ENCODE measurements at regions not wholly inside any gene's neighbourhood (a gene's known extent, or its start where the extent isn't known, plus 50 kb on each side); places are given as distances from the start of the nearest gene placed in this dataset.

DNA sequence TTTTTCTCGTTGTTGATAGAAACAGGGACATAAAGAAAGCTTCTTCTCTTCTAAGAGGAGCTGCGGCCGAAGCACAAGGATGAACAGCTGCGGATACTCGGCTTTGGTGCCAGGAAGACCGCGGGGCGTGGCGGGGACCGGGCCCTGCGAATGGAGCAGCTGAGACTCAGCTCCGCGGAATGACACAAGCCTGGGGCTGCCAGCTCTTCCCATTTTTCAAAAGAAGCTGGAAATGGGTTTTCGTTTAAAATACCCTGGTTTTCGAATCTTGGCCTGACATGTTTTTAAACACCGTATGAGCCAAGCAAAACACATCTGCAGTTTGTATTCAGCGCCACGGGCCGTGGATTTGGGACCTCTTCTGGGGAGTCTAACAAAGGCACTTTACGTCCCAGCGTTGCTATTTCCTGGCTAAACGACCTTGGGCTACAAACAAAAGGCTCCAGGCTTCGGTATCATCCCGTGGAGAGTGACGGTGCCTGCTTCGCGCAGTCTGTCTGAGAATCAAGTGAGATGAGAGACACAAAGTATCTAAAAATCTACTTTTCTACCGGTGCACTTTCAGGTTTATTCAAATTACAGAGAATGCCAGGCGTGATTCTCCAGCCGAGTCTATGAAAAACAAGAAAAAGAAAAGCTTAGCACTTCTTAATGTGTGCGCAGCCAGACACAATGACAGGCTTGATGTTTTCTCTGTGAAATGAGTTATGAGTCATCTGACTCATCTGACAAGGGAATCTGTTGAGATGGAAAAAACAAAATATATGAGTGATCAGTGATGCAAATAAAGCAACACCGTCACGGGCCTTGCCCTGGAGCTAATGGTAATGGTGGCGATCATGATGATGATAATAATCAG, 114.0 kb upstream of the TMEM132D start:
- no peak for DNase-seq

DNA sequence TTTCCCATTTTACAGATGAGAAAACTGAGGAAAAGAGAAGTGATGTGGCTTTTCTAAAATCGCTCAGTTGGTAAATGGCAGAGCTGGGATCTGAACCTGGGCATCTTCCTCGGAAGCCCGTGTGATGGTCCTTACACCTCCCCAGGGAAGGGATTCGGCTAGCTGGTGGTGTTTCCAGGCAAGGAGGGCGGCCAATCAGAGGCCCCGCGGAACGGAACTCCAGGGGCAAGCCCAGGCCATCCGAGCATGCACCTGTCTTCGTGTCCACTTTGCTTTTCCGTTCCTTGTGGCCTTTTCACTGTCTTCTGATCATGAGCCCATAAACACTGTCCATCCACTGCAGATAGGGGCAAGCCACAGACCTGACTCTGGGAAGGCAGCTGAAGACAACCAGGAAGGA, 114.8 kb upstream of the TMEM132D start:
- no peak for DNase-seq

DNA sequence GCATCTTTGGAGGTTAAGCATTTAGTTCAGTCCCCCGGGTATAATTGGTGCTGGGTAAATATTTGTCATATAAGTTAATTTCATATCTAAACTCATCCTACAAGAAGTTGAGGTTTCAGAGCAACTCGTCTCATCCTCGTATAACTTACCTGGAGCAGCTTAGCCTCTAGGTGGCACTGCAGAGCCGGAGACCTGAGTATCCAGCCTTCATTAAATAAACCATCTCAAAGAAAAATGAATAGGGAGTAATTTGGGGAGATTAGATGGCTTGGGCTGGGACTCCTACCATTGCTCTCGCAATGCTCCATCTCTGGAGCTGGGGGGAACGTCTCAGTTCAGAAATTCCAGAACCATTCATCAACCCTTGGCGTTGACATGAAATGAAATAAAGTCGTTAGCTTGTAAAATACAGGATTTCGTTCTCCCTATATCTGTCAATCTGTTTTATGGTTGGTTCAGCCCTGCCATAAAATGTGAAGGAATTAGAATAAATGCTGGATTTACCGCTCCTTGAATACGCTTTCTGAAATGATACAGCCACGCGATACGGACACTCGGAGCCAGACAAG, 122.9 kb upstream of the TMEM132D start:
- DNase-seq: peak; percentile 15

DNA sequence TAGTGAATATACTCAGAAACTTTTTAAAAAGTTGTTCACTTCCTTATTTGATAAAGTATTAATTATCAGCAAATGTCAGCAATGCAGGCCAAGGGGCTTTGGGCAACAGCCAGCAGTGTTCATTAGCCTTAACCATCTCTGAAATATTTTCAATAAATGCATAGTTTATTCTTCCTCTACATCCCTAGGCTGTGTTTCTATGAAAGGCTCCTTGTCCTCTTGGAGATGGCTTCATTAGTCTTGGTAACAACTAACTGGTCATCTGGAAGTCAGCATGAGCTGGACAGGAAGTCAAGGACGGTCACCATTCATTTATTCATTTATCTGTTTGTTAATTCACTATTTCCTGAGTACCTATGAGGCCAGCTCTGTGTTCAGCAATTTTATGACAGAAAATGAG, 124.0 kb upstream of the TMEM132D start:
- DNase-seq: no peak

DNA sequence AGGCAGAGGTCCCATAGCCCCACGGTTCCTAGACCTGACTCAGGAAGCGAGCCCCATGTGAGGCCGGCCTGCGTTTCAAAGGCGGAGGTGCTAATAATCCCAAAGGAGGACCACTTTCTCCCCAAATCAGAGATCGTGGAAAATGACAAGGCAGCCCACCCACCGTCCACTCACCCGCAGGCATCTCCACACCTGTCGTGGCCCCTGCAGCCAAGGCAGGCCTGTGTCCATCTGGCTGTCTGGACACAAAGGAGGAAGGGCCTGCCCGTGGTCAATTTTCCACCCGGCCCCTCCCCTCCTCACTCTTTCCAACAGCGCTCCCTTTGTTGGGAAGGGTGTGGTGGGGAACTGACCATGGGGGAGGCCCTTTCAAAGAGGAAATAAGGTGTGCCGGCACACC, 125.3 kb upstream of the TMEM132D start:
- no peak for DNase-seq

DNA sequence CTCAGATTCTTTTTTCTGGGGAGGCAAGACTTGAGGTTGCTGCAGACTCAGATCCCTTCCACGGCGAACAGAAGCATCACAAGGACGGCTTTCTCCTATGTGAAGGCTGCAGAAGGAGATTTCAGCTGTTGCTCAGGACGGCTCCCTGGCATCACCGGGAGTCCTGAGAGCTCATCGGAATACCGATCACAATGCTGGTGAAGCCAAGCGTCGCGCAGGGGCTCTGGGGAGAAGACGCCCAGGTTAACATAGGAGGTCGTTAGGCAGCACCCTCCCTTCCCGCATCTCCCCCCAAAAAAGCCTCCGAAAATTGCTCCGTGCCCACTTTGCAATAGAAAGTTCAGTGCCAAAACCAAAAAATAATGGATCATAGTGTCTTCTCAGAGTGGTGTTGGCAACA, 127.2 kb upstream of the TMEM132D start:
- no peak for DNase-seq

DNA sequence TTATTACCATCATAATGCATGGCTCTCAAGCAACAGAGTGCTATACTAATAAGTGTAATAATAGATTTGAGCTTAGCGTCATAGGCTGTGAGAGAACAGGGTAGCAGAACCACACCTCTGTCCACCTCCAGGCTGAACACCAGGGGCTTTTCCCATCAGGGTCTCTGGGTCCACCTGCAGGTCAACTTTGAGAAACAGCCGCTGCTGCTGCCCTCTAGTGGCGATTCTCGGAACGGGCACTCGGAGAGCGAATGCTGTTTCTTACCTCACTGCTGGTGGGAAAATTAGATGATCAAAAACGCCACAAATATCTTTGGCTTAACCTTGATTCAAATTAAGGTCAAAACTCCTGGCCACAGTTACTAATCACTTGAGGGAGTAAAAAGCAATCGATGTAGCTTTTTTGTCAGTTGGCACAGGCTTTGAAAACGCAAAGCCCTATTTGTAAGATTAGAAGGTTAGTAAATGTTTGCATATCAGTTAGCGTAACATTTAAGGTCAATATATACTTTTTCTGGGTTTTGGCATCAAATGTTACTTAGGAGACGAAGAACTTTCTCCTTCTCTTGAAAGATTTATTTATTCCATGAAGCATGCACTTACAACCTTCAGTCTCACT, 127.9 kb upstream of the TMEM132D start:
- peak; percentile 25 for DNase-seq

DNA sequence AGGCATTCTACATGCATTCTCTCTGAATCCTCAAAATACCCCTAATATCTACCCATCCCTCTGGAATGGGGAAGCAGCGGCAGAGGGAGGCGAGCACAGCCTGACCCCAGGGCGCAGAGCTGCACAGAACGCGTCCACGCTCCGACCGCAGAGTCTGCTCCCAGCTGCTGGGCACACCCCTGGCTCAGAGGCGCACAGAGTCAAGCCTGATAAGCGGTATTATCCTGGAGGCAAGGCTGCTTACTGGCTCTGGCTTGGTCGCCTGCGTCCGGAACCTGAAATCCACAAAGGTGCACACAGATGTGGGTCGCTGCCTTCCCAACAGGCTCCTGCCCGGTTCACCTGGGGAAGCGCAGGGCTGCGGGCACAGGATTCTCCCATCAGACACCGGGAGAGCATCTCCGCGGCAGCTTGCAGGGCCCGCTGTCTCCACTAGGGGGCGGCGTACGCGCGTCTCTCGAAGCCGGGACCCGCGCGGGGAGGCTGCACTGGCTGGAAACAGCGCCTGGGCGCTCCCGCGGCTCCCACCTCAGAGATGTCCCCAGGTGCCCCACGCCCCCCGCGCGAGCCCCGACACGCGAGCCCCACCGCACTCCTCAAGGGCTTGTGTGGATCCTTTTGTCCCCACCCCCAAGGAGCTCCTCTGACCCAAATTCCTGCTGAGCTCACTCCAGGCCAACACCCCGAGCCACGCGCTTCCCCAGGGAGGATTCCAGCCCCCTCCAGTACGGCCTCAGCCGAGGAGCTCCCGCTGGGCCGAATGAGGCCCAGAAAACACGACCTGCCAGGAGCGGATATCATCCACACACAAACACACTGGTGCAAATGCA, 120.1 kb upstream of the FZD10 start:
- peak; percentile 6 for DNase-seq

DNA sequence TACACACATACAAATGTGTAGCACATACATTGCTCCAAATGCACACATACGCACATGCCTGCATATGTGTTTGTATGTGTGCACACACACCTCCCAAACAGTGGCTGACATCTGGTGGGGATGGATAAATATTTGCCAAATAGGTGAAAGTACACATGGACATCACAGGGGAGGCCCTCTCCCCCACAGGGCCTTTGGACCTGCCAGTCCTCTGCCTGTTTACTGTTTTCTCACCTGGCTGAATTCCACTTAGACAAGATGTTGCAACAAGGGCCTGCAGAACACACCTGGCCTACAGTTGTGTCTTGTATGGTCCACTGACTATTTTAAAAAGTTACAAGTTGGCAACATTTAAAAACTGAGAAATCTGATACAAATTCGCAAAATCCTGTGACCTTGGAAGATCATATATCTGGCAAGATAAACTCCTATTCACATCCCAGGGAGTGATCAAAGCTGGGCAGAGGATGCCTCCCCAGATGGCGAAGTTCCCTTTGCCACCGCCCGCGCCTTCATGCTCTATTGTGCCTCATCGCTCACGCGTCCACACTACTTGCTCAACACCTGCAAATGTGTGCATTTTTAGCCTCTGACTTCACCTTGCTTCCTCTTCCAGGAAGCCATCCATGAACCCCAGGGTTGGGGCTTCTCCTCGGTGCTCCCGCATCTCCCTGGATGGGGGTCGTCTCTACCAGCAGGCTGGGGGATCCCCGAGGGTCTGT, 118.4 kb upstream of the FZD10 start:
- DNase-seq: peak; percentile 45

DNA sequence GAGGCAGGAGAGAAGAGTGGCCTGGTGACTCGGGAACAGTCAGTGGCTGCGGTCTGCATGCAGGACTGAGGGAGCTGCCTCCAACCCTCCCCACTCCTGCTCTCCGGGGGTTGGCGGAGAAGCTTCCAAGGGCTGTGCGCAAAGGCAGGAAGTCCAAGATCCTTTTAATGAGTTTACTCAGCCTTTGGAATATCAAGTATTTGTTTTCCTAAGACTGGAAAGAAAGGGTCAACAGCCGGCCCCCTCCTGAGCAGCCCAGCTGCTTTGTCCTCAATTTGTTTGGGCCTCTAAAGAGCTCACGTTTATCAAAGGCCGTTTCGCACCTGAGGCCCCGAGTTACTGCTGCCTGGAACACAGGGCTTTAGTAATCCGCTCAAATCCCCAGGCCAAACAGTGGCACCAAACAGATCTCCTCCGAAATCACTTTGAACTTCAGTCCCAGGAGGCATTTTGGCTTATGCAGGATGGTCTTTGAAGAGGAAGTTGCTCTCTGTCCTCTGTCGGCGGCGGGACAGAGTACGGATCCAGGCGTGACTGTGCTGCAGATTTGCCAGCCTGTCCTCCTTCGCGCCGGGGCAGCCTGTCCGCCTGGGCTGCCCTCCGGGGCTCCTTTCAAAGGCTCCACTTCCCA, 117.2 kb upstream of the FZD10 start:
- DNase-seq: peak; percentile 73

DNA sequence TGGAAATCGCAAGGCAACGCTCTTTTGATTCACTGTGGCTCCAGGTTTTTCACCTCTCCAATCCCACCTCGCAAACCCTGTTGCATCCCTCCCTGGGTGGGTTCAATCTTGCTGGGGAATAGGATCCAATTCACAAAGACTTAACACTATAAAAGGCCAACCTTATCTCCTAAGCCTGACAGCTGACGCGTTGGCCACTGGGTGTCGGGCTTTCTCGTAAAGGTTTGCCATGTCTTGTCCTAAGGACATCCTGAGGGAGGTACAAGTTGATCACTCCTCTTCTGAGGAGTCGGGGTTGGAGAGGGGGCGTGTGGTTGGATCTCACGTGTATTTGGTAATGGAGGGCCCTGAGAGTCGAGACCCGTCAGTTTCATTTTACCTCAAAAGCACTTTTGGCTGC, 112.6 kb upstream of the FZD10 start:
- no peak for DNase-seq

DNA sequence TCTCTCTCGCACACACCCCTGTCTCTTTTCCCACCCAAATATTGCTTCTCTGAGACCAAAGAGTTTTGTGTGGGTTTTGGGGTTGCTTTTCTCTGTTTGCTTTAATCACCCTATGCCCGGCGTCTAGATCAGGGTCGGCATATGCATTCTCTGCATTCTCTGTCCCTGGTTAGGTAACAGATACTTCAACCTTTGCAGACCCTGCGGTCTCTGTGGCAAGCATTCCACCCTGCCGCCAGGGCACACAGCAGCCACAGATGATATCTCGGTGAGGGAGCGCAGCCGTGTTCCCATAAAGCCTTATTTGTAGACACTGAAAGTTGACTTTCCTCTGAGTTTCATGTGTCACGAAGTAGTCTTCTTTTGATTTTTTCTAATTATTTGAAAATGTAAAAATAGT, 110.4 kb upstream of the FZD10 start:
- no peak for DNase-seq

DNA sequence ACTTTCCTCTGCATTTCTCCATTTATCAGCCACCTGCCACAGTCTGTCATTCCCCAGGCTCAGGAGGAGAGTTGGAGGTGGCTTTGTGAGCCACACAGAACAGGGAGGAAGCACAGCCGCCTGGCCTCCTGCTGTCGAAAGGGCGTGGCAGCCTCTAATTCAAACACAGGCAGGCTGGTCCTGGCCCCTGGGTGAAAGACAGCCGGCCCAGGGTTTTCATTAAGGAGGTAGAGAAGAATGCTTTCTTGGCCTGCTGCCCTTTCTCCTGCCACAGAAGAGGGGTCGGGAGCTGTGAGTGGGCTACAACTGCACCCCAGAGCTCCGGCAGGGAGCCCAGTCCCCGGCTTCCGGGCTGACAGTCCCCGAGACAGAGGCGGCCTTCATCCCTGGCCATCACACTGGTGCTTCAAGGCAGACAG, 108.6 kb upstream of the FZD10 start:
- no peak for DNase-seq

DNA sequence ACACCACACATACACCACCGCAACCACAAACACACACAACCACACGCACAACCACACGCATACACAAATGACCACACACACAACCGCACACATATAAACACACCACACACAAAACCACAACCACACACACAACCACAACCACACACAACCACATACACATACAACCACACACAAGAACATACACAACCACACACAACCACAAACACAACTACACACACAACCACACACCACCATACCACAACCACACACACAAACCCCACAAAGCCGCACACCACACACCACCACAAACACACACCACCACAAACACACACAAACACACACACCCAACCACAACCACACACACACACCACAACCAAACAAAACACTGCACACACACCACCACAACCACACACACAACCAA, 107.5 kb upstream of the FZD10 start:
- no peak for DNase-seq

DNA sequence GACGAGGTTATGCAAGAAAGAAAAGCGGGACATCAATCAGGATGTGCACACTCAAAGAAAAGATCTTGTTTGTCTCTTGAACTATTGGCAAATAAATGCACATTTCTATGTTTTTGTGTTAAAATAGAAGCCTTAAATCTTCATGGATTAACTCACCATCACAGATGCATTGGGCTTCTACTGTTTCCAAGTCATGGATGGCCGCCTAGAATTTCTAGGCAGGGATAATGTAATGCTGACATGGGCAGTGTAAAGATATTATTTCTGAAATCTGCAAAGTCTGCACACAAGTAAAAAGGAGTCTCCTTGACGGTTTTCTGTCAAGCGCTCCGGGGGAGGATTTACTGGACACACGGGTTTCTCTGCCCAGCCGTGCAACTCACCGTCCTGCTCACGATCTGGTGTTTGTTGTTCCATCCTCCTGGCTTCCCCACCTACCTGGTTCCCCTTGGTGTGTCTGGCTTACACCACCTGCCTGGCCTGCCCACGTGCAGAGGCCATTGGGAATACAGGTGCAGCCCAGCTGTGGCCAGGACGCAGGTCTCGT, 103.3 kb upstream of the FZD10 start:
- no peak for DNase-seq

DNA sequence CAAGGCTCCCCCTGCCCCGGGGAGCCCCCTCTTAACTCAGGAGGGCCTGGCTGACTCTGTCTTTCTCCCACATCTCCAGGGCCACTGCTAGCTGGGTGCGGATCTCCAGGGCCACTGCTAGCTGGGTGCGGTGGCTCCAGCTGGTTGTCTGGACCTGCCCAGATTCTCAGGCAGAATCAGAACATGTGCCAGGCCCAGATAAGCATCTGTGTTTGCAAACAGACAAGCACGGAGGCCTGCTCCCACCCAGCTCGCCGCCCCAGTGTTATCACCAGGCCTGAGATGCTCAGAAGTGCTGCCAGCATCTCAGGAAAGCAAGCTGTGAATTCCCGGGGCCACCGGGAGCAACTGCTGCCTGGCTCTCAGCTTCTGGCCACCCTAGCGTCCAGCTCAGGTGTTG, 98.4 kb upstream of the FZD10 start:
- no peak for DNase-seq

DNA sequence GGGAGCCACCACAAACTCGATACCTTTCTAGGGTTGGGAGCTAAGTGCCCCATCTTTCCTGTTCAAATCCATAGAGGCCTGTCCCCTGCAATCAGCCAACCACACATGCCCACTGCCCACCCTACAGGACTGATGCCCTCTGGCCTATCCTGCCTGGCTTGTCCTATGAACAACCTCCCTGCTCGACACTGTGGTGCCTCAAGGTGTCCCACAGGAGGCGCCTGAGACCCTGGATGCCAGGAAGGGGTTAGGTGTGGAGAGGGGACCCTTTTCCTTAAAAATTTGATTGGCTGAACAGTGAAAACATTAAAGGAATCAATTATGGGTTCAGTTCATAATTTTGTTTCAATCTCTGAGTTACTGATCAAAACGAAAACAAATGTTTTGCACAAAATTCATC, 97.3 kb upstream of the FZD10 start:
- no peak for DNase-seq

DNA sequence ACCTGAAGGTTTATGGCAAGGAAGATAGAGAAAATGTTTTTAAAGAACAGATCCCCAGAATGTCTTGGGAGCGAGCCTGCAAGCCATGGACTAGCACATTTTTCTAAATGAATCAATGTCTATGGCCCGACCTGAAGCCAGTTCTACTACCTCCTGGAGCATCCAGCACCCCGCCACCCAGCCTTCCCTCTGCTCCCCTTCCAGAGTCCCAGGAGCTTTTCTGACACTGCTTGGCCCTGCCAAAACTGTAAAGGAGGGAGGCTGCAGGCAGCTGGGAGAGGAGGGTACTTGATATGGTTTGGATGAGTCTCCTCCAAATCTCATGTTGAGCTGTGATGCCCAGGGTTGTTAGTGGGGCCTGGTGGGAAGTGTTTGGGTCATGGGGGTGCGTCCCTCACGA, 95.5 kb upstream of the FZD10 start:
- no peak for DNase-seq

DNA sequence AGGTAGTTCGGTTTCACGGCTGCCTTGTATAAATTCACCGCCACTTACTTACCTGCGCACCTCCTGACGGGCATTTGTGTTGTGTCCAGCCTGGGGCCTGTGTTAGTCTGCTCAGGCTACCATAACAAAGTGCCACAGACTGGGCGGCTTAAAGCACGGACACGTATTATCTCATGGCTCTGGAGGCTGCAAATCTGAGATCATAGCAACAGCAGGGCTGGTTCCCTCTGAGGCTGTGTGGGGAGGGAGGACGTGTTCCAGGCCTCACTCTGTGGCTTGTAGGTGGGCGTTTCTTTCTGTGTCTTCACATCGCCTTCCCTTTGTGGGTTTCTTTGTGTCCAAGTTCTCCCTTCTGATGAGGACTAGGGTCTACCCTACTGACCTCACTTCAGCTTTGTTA, 93.5 kb upstream of the FZD10 start:
- no peak for DNase-seq

DNA sequence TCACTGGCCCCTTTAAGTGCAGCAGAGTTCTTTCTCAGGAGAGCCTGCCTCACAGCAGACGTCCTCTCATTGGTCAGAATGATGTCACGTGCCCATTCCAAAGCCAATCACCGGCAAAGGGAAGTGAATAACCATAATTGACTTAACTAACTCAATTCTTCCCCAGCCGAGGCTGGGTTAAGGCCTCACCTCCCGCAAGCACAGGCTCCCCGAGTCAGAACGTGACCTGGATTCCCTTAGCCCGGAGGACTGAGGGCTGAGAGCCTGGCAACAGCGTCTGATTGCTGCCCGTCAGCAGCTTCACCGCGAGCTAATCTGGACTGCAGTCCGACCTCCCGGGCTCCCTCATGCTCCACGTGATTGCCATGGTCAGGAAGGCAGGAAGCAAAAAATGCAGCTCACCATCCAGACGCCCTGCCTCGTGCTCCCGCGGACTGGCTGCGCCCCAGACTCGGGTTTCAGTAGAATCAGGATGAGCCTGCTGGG, 92.1 kb upstream of the FZD10 start:
- peak; percentile 65 for DNase-seq

DNA sequence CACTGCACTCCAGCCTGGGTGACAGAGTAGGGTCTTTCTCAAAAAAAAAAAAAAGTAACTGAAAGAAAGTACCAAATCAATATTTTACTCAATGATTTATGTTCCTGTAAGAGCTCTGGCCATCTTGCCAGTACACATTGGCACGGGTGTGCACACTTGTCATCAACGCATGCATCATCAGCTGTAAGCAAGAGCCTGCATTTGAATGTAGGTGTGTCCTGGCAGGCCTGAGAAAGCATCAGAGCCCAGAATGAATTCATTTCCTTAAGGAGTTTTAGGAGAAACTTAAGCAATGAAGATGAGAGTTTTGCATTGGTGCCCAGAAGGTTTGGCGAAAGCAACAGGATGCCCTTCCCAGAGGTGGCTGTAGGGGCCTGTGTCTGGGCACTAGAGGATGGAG, 88.5 kb upstream of the FZD10 start:
- DNase-seq: no peak
